Naive thymus-derived CD4-positive, alpha-beta T cell (primary cell): ENCODE measurements at regions not wholly inside any gene's neighbourhood (a gene's known extent, or its start where the extent isn't known, plus 50 kb on each side); places are given as distances from the start of the nearest gene placed in this dataset.

Source experiments
- ATAC-seq: fragments of 150-1000 bp; cut with Tn5 transposase; 2 replicates; pipeline ENCODE4 v1.10.0; 2021; ENCODE audit warnings: mild to moderate bottlenecking, moderate library complexity
- CTCF ChIA-PET: fragments of 350-600 bp; sonication (Branson Sonifier 250); formaldehyde crosslinking; loops from one replicate; lab custom pipeline; 2021; ENCODE audit warnings: antibody characterized with exemption; lab: Charles Lee
- POLR2A ChIA-PET: fragments of 350-600 bp; sonication (Branson Sonifier 250); formaldehyde crosslinking; loops from one replicate; lab custom pipeline; 2021; ENCODE audit warnings: antibody characterized with exemption, inconsistent platforms; lab: Charles Lee
- DNase-seq, 9 donors: peaks; one replicate each; pipeline versions ENCODE4 v3.0.0 to v3.0.0-alpha.2; 2020 to 2022; ENCODE audit warnings: mixed read lengths in 1 of 9
- H3K27ac ChIP-seq: one replicate; pipeline ENCODE4 v1.7.0; 2013; ENCODE audit warnings: mild to moderate bottlenecking, low read depth, low read length, moderate library complexity
- H3K27me3 ChIP-seq, 2 donors: one replicate each; pipeline ENCODE4 v1.7.0; 2013; ENCODE audit warnings: low read length in 2 of 2, mild to moderate bottlenecking in 2 of 2, moderate library complexity in 2 of 2; ENCODE audit not compliant: control insufficient read depth in 2 of 2, insufficient read depth in 2 of 2
- H3K36me3 ChIP-seq, 3 experiments: 1 replicate in 2 of 3; 2 replicates in 1 of 3; pipeline ENCODE4 v1.7.0; 2013; ENCODE audit warnings: low read length in 3 of 3, mild to moderate bottlenecking in 3 of 3, moderate library complexity in 1 of 3; ENCODE audit not compliant: insufficient read depth in 3 of 3, control insufficient read depth in 2 of 3
- H3K4me1 ChIP-seq, 2 donors: one replicate each; pipeline ENCODE4 v1.7.0; 2013; ENCODE audit warnings: low read length in 2 of 2, mild to moderate bottlenecking in 2 of 2, moderate library complexity in 1 of 2; ENCODE audit not compliant: control insufficient read depth in 2 of 2, insufficient read depth in 2 of 2
- H3K4me3 ChIP-seq: 2 replicates; pipeline ENCODE4 v1.7.0; 2013; ENCODE audit warnings: mild to moderate bottlenecking, low read length
- H3K9me3 ChIP-seq, 3 experiments: 1 replicate in 2 of 3; 2 replicates in 1 of 3; pipeline ENCODE4 v1.7.0; 2013; ENCODE audit warnings: low read length in 3 of 3; ENCODE audit not compliant: control insufficient read depth in 2 of 3
- H3K27ac Mint-ChIP-seq, 9 donors: one replicate each; pipeline ENCODE4 v1.8.0; 2020 to 2022; ENCODE audit warnings: mixed read lengths in 9 of 9, mild to moderate bottlenecking in 8 of 9, moderate library complexity in 5 of 9, inconsistent platforms in 2 of 9
- H3K27me3 Mint-ChIP-seq, 5 donors: one replicate each; pipeline ENCODE4 v1.8.0; 2021 to 2022; ENCODE audit warnings: mixed read lengths in 5 of 5, mild to moderate bottlenecking in 1 of 5
- H3K36me3 Mint-ChIP-seq, 5 donors: one replicate each; pipeline ENCODE4 v1.8.0; 2020 to 2022; ENCODE audit warnings: mixed read lengths in 5 of 5, mild to moderate bottlenecking in 3 of 5, inconsistent platforms in 1 of 5
- H3K4me1 Mint-ChIP-seq, 7 donors: one replicate each; pipeline ENCODE4 v1.8.0; 2020 to 2022; ENCODE audit warnings: mixed read lengths in 7 of 7, mild to moderate bottlenecking in 3 of 7, inconsistent platforms in 1 of 7
- H3K4me3 Mint-ChIP-seq, 10 donors: one replicate each; pipeline ENCODE4 v1.8.0; 2020 to 2022; ENCODE audit warnings: mild to moderate bottlenecking in 10 of 10, mixed read lengths in 10 of 10, moderate library complexity in 6 of 10, inconsistent platforms in 2 of 10
- H3K9me3 Mint-ChIP-seq, 11 donors: one replicate each; pipeline ENCODE4 v1.8.0; 2020 to 2022; ENCODE audit warnings: mixed read lengths in 11 of 11, mild to moderate bottlenecking in 4 of 11, inconsistent platforms in 1 of 11, moderate library complexity in 1 of 11
- intact Hi-C, 2 donors: fragments of 100-400 bp; cut with micrococcal nuclease; formaldehyde crosslinking; loops; one replicate each; pipeline ENCODE4 v1.15.1; 2023

DNA sequence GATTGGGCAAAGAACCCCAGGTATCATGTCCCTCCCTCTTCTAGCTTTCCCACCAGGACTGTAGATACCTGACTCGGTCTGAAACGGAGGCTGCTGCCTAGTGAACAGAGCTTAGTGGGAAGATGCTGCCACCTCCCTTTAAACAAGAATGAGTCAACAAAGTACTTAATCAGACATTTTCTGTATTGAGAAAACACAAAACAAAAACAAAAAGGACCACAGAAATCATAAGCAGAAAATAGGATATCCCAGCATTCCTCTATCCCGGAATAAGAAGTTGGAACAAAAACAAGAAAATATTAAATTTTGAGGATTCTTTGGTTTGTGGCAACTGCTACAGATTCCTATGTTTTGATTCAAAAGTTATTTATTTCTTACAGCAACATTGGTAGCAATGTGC lies 51.7 kb upstream of the COL8A1 start:
- Mint-ChIP-seq H3K4me3 (no peak overlapping the region), H3K4me1 (no peaks in the 10 kb centered on the region), H3K27ac (no peak overlapping the region), H3K9me3 (peaks cover 0 to 17% (median 2%) of the 10 kb centered on the region in 11 donors), H3K36me3 (no peaks in the 10 kb centered on the region), H3K27me3 (peaks cover 0 to 11% (median 4%) of the 10 kb centered on the region in 5 donors)
- H3K4me3 ChIP-seq, result no peak overlapping the region
- ChIA-PET POLR2A (no interaction called here), CTCF (no interaction called here)
- intact Hi-C loops, result no loop called here
- H3K9me3 ChIP-seq, result no peaks in the 10 kb centered on the region
- ATAC-seq (no peak), DNase-seq (no peak)
- no peak overlapping the region for H3K27ac ChIP-seq
- H3K4me1 ChIP-seq, result no peaks in the 10 kb centered on the region
- no peaks in the 10 kb centered on the region for H3K36me3 ChIP-seq
- no peaks in the 10 kb centered on the region for H3K27me3 ChIP-seq

DNA sequence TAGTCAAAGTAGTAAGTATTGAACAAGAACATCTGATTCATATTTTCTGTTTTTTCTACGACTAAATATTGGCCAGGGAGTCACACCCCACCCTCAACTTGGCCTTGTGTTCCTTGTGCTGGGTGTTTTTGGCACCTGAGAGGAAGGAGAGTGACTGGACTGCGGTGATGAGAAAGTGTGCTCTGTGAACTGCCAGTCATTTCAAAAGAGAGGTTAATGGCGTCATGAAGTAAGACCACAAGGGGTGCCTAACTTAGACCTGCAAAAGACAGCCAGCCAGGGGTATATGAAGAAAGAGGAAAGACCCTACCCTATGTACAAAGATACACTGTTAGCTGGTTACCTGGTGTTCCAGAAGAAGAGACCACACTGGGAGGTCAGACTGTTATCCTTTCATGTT lies 58.4 kb upstream of the COL8A1 start:
- CTCF ChIA-PET, result no interaction called here

GRCh38 chr3:99579246-99579645 lies 59.1 kb upstream of the COL8A1 start:
- CTCF ChIA-PET, result no interaction called here
- Histone ChIP-seq H3K27ac (no peak overlapping the region), H3K4me3 (no peak overlapping the region), H3K27me3 (no peaks in the 10 kb centered on the region), H3K9me3 (no peaks in the 10 kb centered on the region), H3K36me3 (no peaks in the 10 kb centered on the region), H3K4me1 (no peaks in the 10 kb centered on the region)
- H3K9me3 Mint-ChIP-seq, result peaks cover 0 to 8% (median 3%) of the 10 kb centered on the region in 11 donors
- DNase-seq, result no peak
- H3K27me3 Mint-ChIP-seq, result peaks cover 0 to 11% (median 0%) of the 10 kb centered on the region in 5 donors
- ATAC-seq, result no peak
- no peak overlapping the region for H3K4me3 Mint-ChIP-seq
- H3K4me1 Mint-ChIP-seq, result no peaks in the 10 kb centered on the region
- H3K36me3 Mint-ChIP-seq, result no peaks in the 10 kb centered on the region
- H3K27ac Mint-ChIP-seq, result no peak overlapping the region
- intact Hi-C loops, result no loop called here
- POLR2A ChIA-PET, result no interaction called here

More for the DNA sequence above, 58.4 kb upstream of the COL8A1 start:
- Histone ChIP-seq H3K27me3 (no peaks in the 10 kb centered on the region), H3K9me3 (no peaks in the 10 kb centered on the region), H3K4me3 (no peak overlapping the region), H3K4me1 (no peaks in the 10 kb centered on the region), H3K27ac (no peak overlapping the region), H3K36me3 (no peaks in the 10 kb centered on the region)
- no peak overlapping the region for H3K27ac Mint-ChIP-seq
- H3K9me3 Mint-ChIP-seq, result peaks cover 0 to 8% (median 3%) of the 10 kb centered on the region in 11 donors
- peaks cover 0 to 11% (median 4%) of the 10 kb centered on the region in 5 donors for H3K27me3 Mint-ChIP-seq
- no peak for DNase-seq
- intact Hi-C loops, result no loop called here
- H3K36me3 Mint-ChIP-seq, result no peaks in the 10 kb centered on the region
- ATAC-seq, result no peak
- H3K4me1 Mint-ChIP-seq, result no peaks in the 10 kb centered on the region
- H3K4me3 Mint-ChIP-seq, result no peak overlapping the region
- POLR2A ChIA-PET, result no interaction called here

- ChIA-PET CTCF (no interaction called here), POLR2A (no interaction called here)
- H3K9me3 Mint-ChIP-seq, result peaks cover 0 to 8% (median 3%) of the 10 kb centered on the region in 11 donors
- ATAC-seq (no peak), DNase-seq (no peak)
- H3K4me1 ChIP-seq, result no peaks in the 10 kb centered on the region
- H3K36me3 Mint-ChIP-seq, result no peaks in the 10 kb centered on the region
- no peaks in the 10 kb centered on the region for H3K36me3 ChIP-seq
- no peak overlapping the region for H3K4me3 ChIP-seq
- no peaks in the 10 kb centered on the region for H3K4me1 Mint-ChIP-seq
- no peaks in the 10 kb centered on the region for H3K9me3 ChIP-seq
- no peak overlapping the region for H3K27ac ChIP-seq
- no peak overlapping the region for H3K4me3 Mint-ChIP-seq
- peaks cover 0 to 11% (median 0%) of the 10 kb centered on the region in 5 donors for H3K27me3 Mint-ChIP-seq
- no peak overlapping the region for H3K27ac Mint-ChIP-seq
- intact Hi-C loops, result no loop called here
- H3K27me3 ChIP-seq, result no peaks in the 10 kb centered on the region
These were observed 59.9 kb upstream of the COL8A1 start for GRCh38 chr3:99578339-99578970.

- Mint-ChIP-seq H3K27ac (no peak overlapping the region), H3K4me1 (no peaks in the 10 kb centered on the region), H3K4me3 (no peak overlapping the region), H3K27me3 (peaks cover 0 to 6% (median 0%) of the 10 kb centered on the region in 5 donors), H3K9me3 (peaks cover 0 to 7% (median 1%) of the 10 kb centered on the region in 11 donors), H3K36me3 (no peaks in the 10 kb centered on the region)
- H3K36me3 ChIP-seq, result no peaks in the 10 kb centered on the region
- no peak overlapping the region for H3K27ac ChIP-seq
- POLR2A ChIA-PET, result no interaction called here
- CTCF ChIA-PET, result no interaction called here
- intact Hi-C loops, result no loop called here
- no peaks in the 10 kb centered on the region for H3K9me3 ChIP-seq
- H3K4me3 ChIP-seq, result no peak overlapping the region
- no peak for ATAC-seq
- no peaks in the 10 kb centered on the region for H3K27me3 ChIP-seq
- no peak for DNase-seq
- H3K4me1 ChIP-seq, result no peaks in the 10 kb centered on the region
These were observed 61.4 kb upstream of the COL8A1 start for GRCh38 chr3:99576904-99577559.

- Mint-ChIP-seq H3K4me3 (no peak overlapping the region), H3K4me1 (no peaks in the 10 kb centered on the region), H3K27me3 (peaks cover 0 to 6% (median 0%) of the 10 kb centered on the region in 5 donors), H3K36me3 (no peaks in the 10 kb centered on the region), H3K9me3 (peaks cover 0 to 7% (median 1%) of the 10 kb centered on the region in 11 donors), H3K27ac (no peak overlapping the region)
- H3K27me3 ChIP-seq, result no peaks in the 10 kb centered on the region
- intact Hi-C loops, result no loop called here
- no peaks in the 10 kb centered on the region for H3K9me3 ChIP-seq
- no peak overlapping the region for H3K27ac ChIP-seq
- H3K4me3 ChIP-seq, result no peak overlapping the region
- ChIA-PET CTCF (no interaction called here), POLR2A (no interaction called here)
- ATAC-seq, result no peak
- DNase-seq, result no peak
- H3K36me3 ChIP-seq, result no peaks in the 10 kb centered on the region
- H3K4me1 ChIP-seq, result no peaks in the 10 kb centered on the region
These were observed 62.7 kb upstream of the COL8A1 start for GRCh38 chr3:99575683-99576082.

DNA sequence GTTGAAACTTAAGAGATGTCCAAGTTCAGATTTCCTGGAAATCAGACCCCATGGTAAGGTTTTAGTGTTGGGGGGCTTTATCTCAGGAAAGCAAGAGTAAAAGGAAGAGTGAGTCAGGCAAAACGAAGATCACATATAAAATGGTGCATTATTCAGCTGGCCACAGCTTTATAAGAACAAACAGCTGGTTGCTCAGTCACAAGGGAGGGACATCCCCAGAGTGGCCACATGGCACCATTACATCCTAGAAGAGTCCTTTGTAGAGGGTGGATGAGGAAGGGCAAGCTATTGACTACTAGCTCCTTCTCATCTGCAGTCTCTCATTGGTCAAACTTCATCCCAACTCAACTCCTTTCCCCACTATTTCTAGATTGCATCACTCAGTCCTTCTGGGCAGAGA lies 68.3 kb upstream of the COL8A1 start:
- Histone ChIP-seq H3K4me3 (no peak overlapping the region), H3K4me1 (no peaks in the 10 kb centered on the region), H3K9me3 (no peaks in the 10 kb centered on the region), H3K27me3 (no peaks in the 10 kb centered on the region), H3K36me3 (no peaks in the 10 kb centered on the region), H3K27ac (no peak overlapping the region)
- peaks cover 0 to 9% (median 3%) of the 10 kb centered on the region in 5 donors for H3K27me3 Mint-ChIP-seq
- DNase-seq (no peak), ATAC-seq (no peak)
- ChIA-PET POLR2A (no interaction called here), CTCF (no interaction called here)
- H3K4me1 Mint-ChIP-seq, result no peaks in the 10 kb centered on the region
- no peaks in the 10 kb centered on the region for H3K36me3 Mint-ChIP-seq
- intact Hi-C loops, result no loop called here
- H3K9me3 Mint-ChIP-seq, result peaks cover 0 to 20% (median 3%) of the 10 kb centered on the region in 11 donors
- H3K27ac Mint-ChIP-seq, result no peak overlapping the region
- no peak overlapping the region for H3K4me3 Mint-ChIP-seq
